Left ventricle myocardium inferior (tissue), 1 donor: ENCODE measurements at regions not wholly inside any gene's neighbourhood (a gene's known extent, or its start where the extent isn't known, plus 50 kb on each side); places are given as distances from the start of the nearest gene placed in this dataset.

Experiments used
- DNase-seq: peaks from one replicate; pipeline ENCODE4 v3.0.0-alpha.2; 2020
- H3K27ac ChIP-seq: fragments of 200-600 bp; replicated peaks from 2 replicates; pipeline ENCODE4 v1.8.0; 2021
- H3K27me3 ChIP-seq: fragments of 200-600 bp; 2 replicates; pipeline ENCODE4 v1.8.0; 2021; ENCODE audit warnings: low read depth
- H3K36me3 ChIP-seq: fragments of 200-600 bp; 2 replicates; pipeline ENCODE4 v1.8.0; 2021
- H3K4me1 ChIP-seq: fragments of 200-600 bp; 2 replicates; pipeline ENCODE4 v1.8.0; 2021
- H3K4me3 ChIP-seq: fragments of 200-600 bp; 2 replicates; pipeline ENCODE4 v1.8.0; 2021; ENCODE audit warnings: mild to moderate bottlenecking, moderate library complexity
- H3K9me3 ChIP-seq: fragments of 200-600 bp; replicated peaks from 2 replicates; pipeline ENCODE4 v1.8.0; 2021
- intact Hi-C: fragments of 100-400 bp; cut with micrococcal nuclease; formaldehyde crosslinking; loops from one replicate; pipeline ENCODE4 v1.11.0; 2022
- TF ChIP-seq, protein P1 (sequence below): fragments of 200-600 bp; IDR thresholded peaks from 2 replicates; pipeline ENCODE4 v1.8.0; 2021; ENCODE audit warnings: antibody characterized with exemption, mild to moderate bottlenecking, borderline replicate concordance
- donor health status: DM: no; HTN: yes; CAD: no; lungs with severe emphysema.

DNA sequence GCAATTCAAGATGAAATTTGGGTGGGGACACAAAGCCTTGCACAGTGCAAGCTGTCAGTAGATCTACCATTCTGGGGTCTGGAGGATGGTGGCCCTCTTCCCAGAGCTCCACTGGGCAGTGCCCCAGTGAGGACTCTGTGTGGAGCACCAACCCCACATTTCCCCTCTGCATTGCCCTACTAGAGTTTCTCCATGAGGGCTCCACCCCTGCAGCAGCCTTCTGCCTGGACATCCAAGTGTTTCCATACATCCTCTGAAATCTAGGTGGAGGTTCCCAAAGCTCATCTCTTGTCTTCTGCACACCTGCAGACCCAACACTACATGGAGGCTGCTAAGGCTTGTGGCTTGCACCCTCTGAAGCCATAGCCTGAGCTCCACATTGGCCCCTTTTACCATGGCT lies 402.3 kb downstream of the RAB28 start:
- intact Hi-C loops: no loop called here
- Histone ChIP-seq H3K9me3 (peaks cover 18% of the 10 kb centered on the region), H3K27me3 (no peaks in the 10 kb centered on the region), H3K4me1 (no peaks in the 10 kb centered on the region), H3K27ac (no peak overlapping the region), H3K36me3 (no peaks in the 10 kb centered on the region), H3K4me3 (no peak overlapping the region)
- DNase-seq: no peak
- TF ChIP-seq, protein P1, sequence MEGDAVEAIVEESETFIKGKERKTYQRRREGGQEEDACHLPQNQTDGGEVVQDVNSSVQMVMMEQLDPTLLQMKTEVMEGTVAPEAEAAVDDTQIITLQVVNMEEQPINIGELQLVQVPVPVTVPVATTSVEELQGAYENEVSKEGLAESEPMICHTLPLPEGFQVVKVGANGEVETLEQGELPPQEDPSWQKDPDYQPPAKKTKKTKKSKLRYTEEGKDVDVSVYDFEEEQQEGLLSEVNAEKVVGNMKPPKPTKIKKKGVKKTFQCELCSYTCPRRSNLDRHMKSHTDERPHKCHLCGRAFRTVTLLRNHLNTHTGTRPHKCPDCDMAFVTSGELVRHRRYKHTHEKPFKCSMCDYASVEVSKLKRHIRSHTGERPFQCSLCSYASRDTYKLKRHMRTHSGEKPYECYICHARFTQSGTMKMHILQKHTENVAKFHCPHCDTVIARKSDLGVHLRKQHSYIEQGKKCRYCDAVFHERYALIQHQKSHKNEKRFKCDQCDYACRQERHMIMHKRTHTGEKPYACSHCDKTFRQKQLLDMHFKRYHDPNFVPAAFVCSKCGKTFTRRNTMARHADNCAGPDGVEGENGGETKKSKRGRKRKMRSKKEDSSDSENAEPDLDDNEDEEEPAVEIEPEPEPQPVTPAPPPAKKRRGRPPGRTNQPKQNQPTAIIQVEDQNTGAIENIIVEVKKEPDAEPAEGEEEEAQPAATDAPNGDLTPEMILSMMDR: no peak

GRCh38 chr4:13067077-13067476 lies 417.1 kb downstream of the RAB28 start:
- intact Hi-C loops: no loop called here
- TF ChIP-seq, protein P1: no peak
- Histone ChIP-seq H3K27me3 (no peaks in the 10 kb centered on the region), H3K36me3 (no peaks in the 10 kb centered on the region), H3K9me3 (no peaks in the 10 kb centered on the region), H3K4me1 (no peaks in the 10 kb centered on the region), H3K27ac (no peak overlapping the region), H3K4me3 (no peak overlapping the region)
- no peak for DNase-seq

- no peak for DNase-seq
- Histone ChIP-seq H3K27ac (no peak overlapping the region), H3K36me3 (no peaks in the 10 kb centered on the region), H3K9me3 (no peaks in the 10 kb centered on the region), H3K4me3 (no peak overlapping the region), H3K4me1 (no peaks in the 10 kb centered on the region), H3K27me3 (no peaks in the 10 kb centered on the region)
- intact Hi-C loops: no loop called here
- TF ChIP-seq, protein P1: no peak
These were observed 425.1 kb downstream of the RAB28 start for GRCh38 chr4:13059019-13059418.

DNA sequence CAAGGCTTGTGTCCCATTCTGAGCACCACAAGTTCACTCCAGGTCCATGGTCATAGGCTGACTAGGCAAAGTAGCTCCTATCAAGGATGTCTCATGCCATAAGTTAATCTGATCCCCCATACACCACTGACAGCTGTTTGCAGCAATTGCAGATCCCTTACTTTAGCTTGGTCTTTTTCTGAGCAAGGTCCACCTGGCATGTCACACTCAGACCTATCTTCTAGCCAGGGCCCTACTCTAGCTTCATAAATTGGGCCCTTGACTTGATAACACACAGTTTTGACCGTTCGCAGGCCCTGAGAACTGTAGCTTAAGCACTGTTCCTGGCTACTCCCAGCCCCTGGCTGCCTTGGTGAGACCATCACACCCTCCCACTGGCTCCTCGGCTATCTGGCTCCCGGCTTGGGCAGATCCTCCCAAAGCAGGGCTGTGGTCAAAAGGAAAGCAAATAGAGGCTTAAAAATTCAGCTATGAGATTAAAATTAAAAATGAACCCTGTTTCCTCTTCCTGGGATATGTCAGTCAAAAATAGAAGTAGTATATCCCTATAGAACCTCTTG lies 427.4 kb downstream of the RAB28 start:
- no peak overlapping the region for H3K4me3 ChIP-seq
- H3K9me3 ChIP-seq: no peaks in the 10 kb centered on the region
- no peaks in the 10 kb centered on the region for H3K4me1 ChIP-seq
- DNase-seq: no peak
- TF ChIP-seq, protein P1: no peak
- H3K27ac ChIP-seq: no peak overlapping the region
- intact Hi-C loops: no loop called here
- no peaks in the 10 kb centered on the region for H3K27me3 ChIP-seq
- H3K36me3 ChIP-seq: no peaks in the 10 kb centered on the region

DNA sequence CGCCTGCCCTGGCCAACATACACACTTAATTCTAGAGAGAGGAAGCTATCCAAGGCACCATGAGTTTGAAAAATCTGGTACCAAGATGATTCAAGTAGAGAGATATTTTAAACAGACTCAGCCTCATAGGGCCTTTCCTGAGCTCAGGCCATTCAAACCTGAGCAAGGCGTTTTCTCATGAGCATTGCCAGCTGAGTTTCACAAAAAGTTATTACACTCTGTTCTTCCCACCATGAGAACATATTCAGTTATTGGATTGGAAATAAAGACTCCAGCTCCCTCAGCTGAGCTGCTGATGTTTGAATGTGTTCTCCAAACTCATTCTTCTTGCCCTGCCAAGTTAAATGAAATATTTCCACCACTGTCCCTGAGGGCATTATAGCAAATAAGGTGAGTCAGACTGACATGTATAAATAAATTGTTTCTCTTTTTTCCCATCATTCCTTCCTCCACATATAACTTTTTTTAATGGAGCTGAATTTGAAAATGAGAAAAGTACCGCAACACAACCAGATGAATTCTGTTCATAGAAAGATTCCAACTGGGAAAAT lies 429.6 kb downstream of the RAB28 start:
- H3K27ac ChIP-seq: no peak overlapping the region
- no peaks in the 10 kb centered on the region for H3K36me3 ChIP-seq
- no peak for DNase-seq
- no peaks in the 10 kb centered on the region for H3K9me3 ChIP-seq
- TF ChIP-seq, protein P1: no peak
- H3K4me1 ChIP-seq: no peaks in the 10 kb centered on the region
- no peak overlapping the region for H3K4me3 ChIP-seq
- H3K27me3 ChIP-seq: no peaks in the 10 kb centered on the region
- intact Hi-C loops: no loop called here

- no peaks in the 10 kb centered on the region for H3K36me3 ChIP-seq
- H3K27me3 ChIP-seq: no peaks in the 10 kb centered on the region
- no peak for DNase-seq
- intact Hi-C loops: no loop called here
- no peak overlapping the region for H3K4me3 ChIP-seq
- H3K4me1 ChIP-seq: no peaks in the 10 kb centered on the region
- H3K27ac ChIP-seq: no peak overlapping the region
- no peaks in the 10 kb centered on the region for H3K9me3 ChIP-seq
- TF ChIP-seq, protein P1: no peak
These were observed 436.5 kb downstream of the RAB28 start for GRCh38 chr4:13047591-13047990.
